HG02759 (cell line): ENCODE measurements at regions not wholly inside any gene's neighbourhood (a gene's known extent, or its start where the extent isn't known, plus 50 kb on each side); places are given as distances from the start of the nearest gene placed in this dataset.

Experiments used
- ATAC-seq: cut with Tn5 transposase; IDR thresholded peaks from one replicate; pipeline ENCODE4 v1.9.1; 2021; ENCODE audit warnings: mild to moderate bottlenecking, moderate library complexity; ENCODE audit not compliant: unreplicated experiment

- ATAC-seq = no peak
Measured at GRCh38 chr12:67112586-67112985, 156.6 kb upstream of the CAND1 start.

GRCh38 chr12:67116134-67116533 is 153.0 kb upstream of the CAND1 start:
- no peak for ATAC-seq

GRCh38 chr12:67122584-67122983 is 146.6 kb upstream of the CAND1 start:
- no peak for ATAC-seq

- no peak for ATAC-seq
Measured at GRCh38 chr12:67137256-67137655, 131.9 kb upstream of the CAND1 start.

GRCh38 chr12:67141296-67142018 is 127.7 kb upstream of the CAND1 start:
- ATAC-seq = no peak

- no peak for ATAC-seq
Measured at GRCh38 chr12:67145692-67146091, 123.5 kb upstream of the CAND1 start.

GRCh38 chr12:67147030-67147429 is 122.1 kb upstream of the CAND1 start:
- no peak for ATAC-seq

GRCh38 chr12:67147447-67147846 is 121.7 kb upstream of the CAND1 start:
- no peak for ATAC-seq

- ATAC-seq = no peak
Measured at GRCh38 chr12:67148265-67148664, 120.9 kb upstream of the CAND1 start.

GRCh38 chr12:67151886-67152285 is 117.3 kb upstream of the CAND1 start:
- no peak for ATAC-seq

GRCh38 chr12:67152451-67152850 is 116.7 kb upstream of the CAND1 start:
- no peak for ATAC-seq

GRCh38 chr12:67154901-67155300 is 114.3 kb upstream of the CAND1 start:
- no peak for ATAC-seq

- no peak for ATAC-seq
Measured at GRCh38 chr12:67155863-67156262, 113.3 kb upstream of the CAND1 start.

GRCh38 chr12:67161322-67161918 is 107.7 kb upstream of the CAND1 start:
- peak; percentile 68 for ATAC-seq

GRCh38 chr12:67173258-67173657 is 95.9 kb upstream of the CAND1 start:
- no peak for ATAC-seq

GRCh38 chr12:67182551-67182950 is 86.6 kb upstream of the CAND1 start:
- no peak for ATAC-seq

GRCh38 chr12:67193704-67194103 is 75.5 kb upstream of the CAND1 start:
- ATAC-seq = no peak

GRCh38 chr12:67200386-67200785 is 68.8 kb upstream of the CAND1 start:
- ATAC-seq = no peak

GRCh38 chr12:67202011-67202677 is 67.0 kb upstream of the CAND1 start:
- no peak for ATAC-seq

- ATAC-seq = no peak
Measured at GRCh38 chr12:67202678-67203012, 66.5 kb upstream of the CAND1 start.

GRCh38 chr12:67208281-67209067 is 60.7 kb upstream of the CAND1 start:
- ATAC-seq = no peak

- ATAC-seq = no peak
Measured at GRCh38 chr12:67211029-67211428, 58.1 kb upstream of the CAND1 start.
